SJCRH30 (cell line): ENCODE measurements at regions not wholly inside any gene's neighbourhood (a gene's known extent, or its start where the extent isn't known, plus 50 kb on each side); places are given as distances from the start of the nearest gene placed in this dataset.
"Not testable (repeated sequence)": the region's sequence is repeated elsewhere in the genome, so short reads cannot be mapped to it uniquely, and the experiment has no call there.

Experiments used
- DNase-seq, 2 experiments: peaks; one replicate each; pipeline ENCODE4 v3.0.0-alpha.2; 2015 to 2020
- H3K27ac ChIP-seq: fragments of 250-450 bp; sonication (Bioruptor Pico); 2 replicates; pipeline ENCODE4 v1.5.1; 2020; ENCODE audit warnings: mild to moderate bottlenecking, moderate library complexity
- H3K27me3 ChIP-seq: fragments of 250-450 bp; sonication (Bioruptor Pico); 2 replicates; pipeline ENCODE4 v1.5.1; 2020; ENCODE audit warnings: mild to moderate bottlenecking, moderate library complexity
- H3K36me3 ChIP-seq: fragments of 250-450 bp; sonication (Bioruptor Pico); 2 replicates; pipeline ENCODE4 v1.5.1; 2020; ENCODE audit warnings: mild to moderate bottlenecking, moderate library complexity
- H3K4me1 ChIP-seq: fragments of 250-450 bp; sonication (Bioruptor Pico); 2 replicates; pipeline ENCODE4 v1.5.1; 2020; ENCODE audit warnings: mild to moderate bottlenecking, moderate library complexity
- H3K4me3 ChIP-seq: fragments of 250-450 bp; sonication (Bioruptor Pico); 2 replicates; pipeline ENCODE4 v1.5.1; 2020; ENCODE audit warnings: mild to moderate bottlenecking, moderate library complexity
- H3K9me3 ChIP-seq: fragments of 250-450 bp; sonication (Bioruptor Pico); replicated peaks from 2 replicates; pipeline ENCODE4 v1.5.1; 2020; ENCODE audit warnings: mild to moderate bottlenecking, moderate library complexity

GRCh38 chr18:1013951-1014350, 109.3 kb downstream of the ADCYAP1 start:
- no peaks in the 10 kb centered on the region for H3K9me3 ChIP-seq
- peaks cover 52% of the 10 kb centered on the region for H3K4me1 ChIP-seq
- peak overlapping the region; percentile 99 for H3K27ac ChIP-seq
- DNase-seq, result peak; percentile 47 to 62
- no peaks in the 10 kb centered on the region for H3K27me3 ChIP-seq
- H3K4me3 ChIP-seq, result no peak overlapping the region
- no peaks in the 10 kb centered on the region for H3K36me3 ChIP-seq

- Histone ChIP-seq H3K27me3 (no peaks in the 10 kb centered on the region), H3K4me3 (no peak overlapping the region), H3K9me3 (no peaks in the 10 kb centered on the region), H3K36me3 (no peaks in the 10 kb centered on the region), H3K4me1 (peaks cover 57% of the 10 kb centered on the region), H3K27ac (peak overlapping the region; percentile 99)
- DNase-seq, result peak; percentile 52 to 72
Observed at GRCh38 chr18:1014509-1014908, 109.8 kb downstream of the ADCYAP1 start.

- Histone ChIP-seq H3K9me3 (no peaks in the 10 kb centered on the region), H3K27me3 (no peaks in the 10 kb centered on the region), H3K4me3 (no peak overlapping the region), H3K27ac (peak overlapping the region; percentile 99), H3K4me1 (peaks cover 62% of the 10 kb centered on the region), H3K36me3 (no peaks in the 10 kb centered on the region)
- peak; percentile 56 to 59 for DNase-seq
Observed at GRCh38 chr18:1014951-1015624, 110.4 kb downstream of the ADCYAP1 start.

- peak overlapping the region; percentile 99 for H3K27ac ChIP-seq
Observed at GRCh38 chr18:1015777-1016176, 111.1 kb downstream of the ADCYAP1 start.

GRCh38 chr18:1017227-1018058, 112.8 kb downstream of the ADCYAP1 start:
- no peaks in the 10 kb centered on the region for H3K9me3 ChIP-seq
- peak; percentile 69 to 84 for DNase-seq
- H3K27ac ChIP-seq, result peak overlapping the region; percentile 99
- no peaks in the 10 kb centered on the region for H3K27me3 ChIP-seq
- H3K4me1 ChIP-seq, result peaks cover 62% of the 10 kb centered on the region
- H3K36me3 ChIP-seq, result no peaks in the 10 kb centered on the region
- H3K4me3 ChIP-seq, result peak overlapping the region; percentile 23

More at GRCh38 chr18:1015777-1016176, 111.1 kb downstream of the ADCYAP1 start:
- Histone ChIP-seq H3K36me3 (no peaks in the 10 kb centered on the region), H3K27me3 (no peaks in the 10 kb centered on the region), H3K9me3 (no peaks in the 10 kb centered on the region), H3K4me3 (no peak overlapping the region), H3K4me1 (peaks cover 62% of the 10 kb centered on the region)
- DNase-seq, result no peak

- DNase-seq, result peak; percentile 84 to 94
- H3K9me3 ChIP-seq, result no peaks in the 10 kb centered on the region
Observed at GRCh38 chr18:1018181-1018681, 113.6 kb downstream of the ADCYAP1 start.

GRCh38 chr18:1019191-1019590, 114.5 kb downstream of the ADCYAP1 start:
- Histone ChIP-seq H3K9me3 (no peaks in the 10 kb centered on the region), H3K27ac (peak overlapping the region; percentile 99), H3K36me3 (no peaks in the 10 kb centered on the region), H3K4me1 (peaks cover 54% of the 10 kb centered on the region), H3K27me3 (no peaks in the 10 kb centered on the region), H3K4me3 (no peak overlapping the region)
- peak in 1 of 2 experiments; percentile 17 for DNase-seq

More at GRCh38 chr18:1018181-1018681, 113.6 kb downstream of the ADCYAP1 start:
- H3K27ac ChIP-seq, result peak overlapping the region; percentile 99
- peak overlapping the region; percentile 23 for H3K4me3 ChIP-seq
- H3K4me1 ChIP-seq, result peaks cover 62% of the 10 kb centered on the region
- H3K36me3 ChIP-seq, result no peaks in the 10 kb centered on the region
- H3K27me3 ChIP-seq, result no peaks in the 10 kb centered on the region

GRCh38 chr18:1020731-1021344, 116.2 kb downstream of the ADCYAP1 start:
- H3K27me3 ChIP-seq, result no peaks in the 10 kb centered on the region
- no peak overlapping the region for H3K27ac ChIP-seq
- DNase-seq, result no peak
- no peaks in the 10 kb centered on the region for H3K9me3 ChIP-seq
- no peak overlapping the region for H3K4me3 ChIP-seq
- no peaks in the 10 kb centered on the region for H3K36me3 ChIP-seq
- H3K4me1 ChIP-seq, result peaks cover 38% of the 10 kb centered on the region

GRCh38 chr18:1026930-1027329, 122.3 kb downstream of the ADCYAP1 start:
- Histone ChIP-seq H3K27ac (no peak overlapping the region), H3K4me1 (no peaks in the 10 kb centered on the region), H3K9me3 (no peaks in the 10 kb centered on the region), H3K4me3 (no peak overlapping the region), H3K36me3 (no peaks in the 10 kb centered on the region), H3K27me3 (no peaks in the 10 kb centered on the region)
- DNase-seq, result no peak

- peaks cover 14% of the 10 kb centered on the region for H3K4me1 ChIP-seq
- not testable (repeated sequence) for H3K27ac ChIP-seq, H3K36me3 ChIP-seq, H3K27me3 ChIP-seq, DNase-seq, H3K9me3 ChIP-seq, H3K4me3 ChIP-seq
Observed at GRCh38 chr18:1033092-1033491, 128.4 kb downstream of the ADCYAP1 start.

- no peaks in the 10 kb centered on the region for H3K36me3 ChIP-seq
Observed at GRCh38 chr18:1034971-1035370, 130.3 kb downstream of the ADCYAP1 start.

GRCh38 chr18:1036926-1037325, 132.3 kb downstream of the ADCYAP1 start:
- no peak for DNase-seq
- H3K27me3 ChIP-seq, result no peaks in the 10 kb centered on the region
- H3K36me3 ChIP-seq, result no peaks in the 10 kb centered on the region

More at GRCh38 chr18:1034971-1035370, 130.3 kb downstream of the ADCYAP1 start:
- Histone ChIP-seq H3K4me3 (no peak overlapping the region), H3K27me3 (no peaks in the 10 kb centered on the region), H3K9me3 (no peaks in the 10 kb centered on the region), H3K4me1 (peaks cover 16% of the 10 kb centered on the region), H3K27ac (no peak overlapping the region)
- DNase-seq, result no peak

GRCh38 chr18:1037776-1038175, 133.1 kb downstream of the ADCYAP1 start:
- Histone ChIP-seq H3K4me3 (peak overlapping the region; percentile 9; the same call in 1 of the 2 replicates), H3K27me3 (no peaks in the 10 kb centered on the region)
- peak; percentile 58 to 80 for DNase-seq

More at GRCh38 chr18:1036926-1037325, 132.3 kb downstream of the ADCYAP1 start:
- peaks cover 6% of the 10 kb centered on the region; the same call in 1 of the 2 replicates for H3K9me3 ChIP-seq
- H3K4me3 ChIP-seq, result no peak overlapping the region
- peak overlapping the region; percentile 61 for H3K27ac ChIP-seq
- peaks cover 16% of the 10 kb centered on the region for H3K4me1 ChIP-seq

GRCh38 chr18:1039421-1039820, 134.8 kb downstream of the ADCYAP1 start:
- Histone ChIP-seq H3K27me3 (no peaks in the 10 kb centered on the region), H3K4me3 (no peak overlapping the region), H3K27ac (no peak overlapping the region), H3K9me3 (peaks cover 6% of the 10 kb centered on the region; the same call in 1 of the 2 replicates), H3K36me3 (no peaks in the 10 kb centered on the region), H3K4me1 (peaks cover 16% of the 10 kb centered on the region)
- DNase-seq, result no peak

More at GRCh38 chr18:1037776-1038175, 133.1 kb downstream of the ADCYAP1 start:
- Histone ChIP-seq H3K9me3 (peaks cover 6% of the 10 kb centered on the region; the same call in 1 of the 2 replicates), H3K4me1 (peaks cover 16% of the 10 kb centered on the region), H3K36me3 (no peaks in the 10 kb centered on the region), H3K27ac (peak overlapping the region; percentile 61)
